Fibroblast of lung (primary cell): ENCODE measurements at regions not wholly inside any gene's neighbourhood (a gene's known extent, or its start where the extent isn't known, plus 50 kb on each side); places are given as distances from the start of the nearest gene placed in this dataset.

Experiments
- DNase-seq, 2 donors: peaks; one replicate each; pipeline versions ENCODE4 v3.0.0 to v3.0.0-alpha.2; 2010; ENCODE audit warnings: low read depth in 2 of 2
- H2AFZ ChIP-seq: 2 replicates; pipeline ENCODE4 v1.5.1; 2012; ENCODE audit warnings: low read length, control low read depth, inconsistent platforms
- H3K27ac ChIP-seq: 2 replicates; pipeline ENCODE4 v1.5.1; 2011; ENCODE audit warnings: low read length, control low read depth; ENCODE audit not compliant: insufficient read depth
- H3K27me3 ChIP-seq: 2 replicates; pipeline ENCODE4 v1.5.1; 2011; ENCODE audit warnings: mild to moderate bottlenecking, low read length; ENCODE audit not compliant: control insufficient read depth, insufficient read depth
- H3K36me3 ChIP-seq: 2 replicates; pipeline ENCODE4 v1.5.1; 2011; ENCODE audit warnings: low read length; ENCODE audit not compliant: control insufficient read depth, insufficient read depth
- H3K4me1 ChIP-seq: 2 replicates; pipeline ENCODE4 v1.5.1; 2011; ENCODE audit warnings: low read length; ENCODE audit not compliant: control insufficient read depth, insufficient read depth; ENCODE audit errors: extremely low read depth
- H3K4me2 ChIP-seq: 2 replicates; pipeline ENCODE4 v1.5.1; 2011; ENCODE audit warnings: low read length, control low read depth; ENCODE audit not compliant: insufficient read depth; ENCODE audit errors: extremely low read depth
- H3K4me3 ChIP-seq, 4 experiments: fragments of 200-600 bp in 1 of 4; sonication (generic) in 1 of 4; replicated peaks in 1 of 4; 2 replicates each; pipeline ENCODE4 v1.5.1; 2011 to 2016; ENCODE audit warnings: low read length in 4 of 4, low read depth in 3 of 4, mild to moderate bottlenecking in 3 of 4, control low read depth in 2 of 4, inconsistent platforms in 1 of 4, mixed read lengths in 1 of 4; ENCODE audit not compliant: insufficient read depth in 1 of 4; ENCODE audit errors: control extremely low read depth in 1 of 4
- H3K79me2 ChIP-seq: 2 replicates; pipeline ENCODE4 v1.5.1; 2012; ENCODE audit warnings: mild to moderate bottlenecking, low read length, inconsistent platforms; ENCODE audit not compliant: control insufficient read depth, insufficient read depth
- H3K9ac ChIP-seq: 2 replicates; pipeline ENCODE4 v1.5.1; 2011; ENCODE audit warnings: mild to moderate bottlenecking, low read length, control low read depth; ENCODE audit not compliant: insufficient read depth
- H3K9me3 ChIP-seq: 2 replicates; pipeline ENCODE4 v1.5.1; 2012; ENCODE audit warnings: low read depth, low read length; ENCODE audit not compliant: control insufficient read depth, insufficient read depth
- H4K20me1 ChIP-seq: 2 replicates; pipeline ENCODE4 v1.5.1; 2011; ENCODE audit warnings: low read length; ENCODE audit not compliant: control insufficient read depth, insufficient read depth; ENCODE audit errors: extremely low read depth
- CTCF ChIP-seq, 2 donors: IDR thresholded peaks in 1 of 2; conservative IDR thresholded peaks in 1 of 2; 1 replicate in 1 of 2; 2 replicates in 1 of 2; pipeline ENCODE4 v1.5.1; 2011 to 2012; ENCODE audit warnings: low read length in 2 of 2, control low read depth in 1 of 2, inconsistent platforms in 1 of 2, low read depth in 1 of 2, mild to moderate bottlenecking in 1 of 2
- EZH2 ChIP-seq: IDR thresholded peaks from 2 replicates; pipeline ENCODE4 v1.5.1; 2012; ENCODE audit warnings: low read length, control low read depth, mild to moderate bottlenecking; ENCODE audit errors: missing control alignments

GRCh38 chr9:121572581-121572980, 72.9 kb upstream of the GGTA1 start:
- no peak for DNase-seq
- H3K27me3 ChIP-seq = no peaks in the 10 kb centered on the region
- peaks cover 14% of the 10 kb centered on the region for H3K4me1 ChIP-seq
- H3K4me2 ChIP-seq = no peak overlapping the region
- H3K79me2 ChIP-seq = no peaks in the 10 kb centered on the region
- H3K9ac ChIP-seq = no peak overlapping the region
- no peak for TF ChIP-seq CTCF (conservative IDR thresholded peaks at IDR 0.05 in 1 of 2, IDR thresholded peaks at IDR 0.05 in 1 of 2; ENCODE audit: low read depth in 1 of 2, low read length in 2 of 2)
- no peak for TF ChIP-seq EZH2
- no peak overlapping the region for H2AFZ ChIP-seq
- no peaks in the 10 kb centered on the region for H3K36me3 ChIP-seq
- H3K9me3 ChIP-seq = no peaks in the 10 kb centered on the region
- H4K20me1 ChIP-seq = no peaks in the 10 kb centered on the region
- no peak overlapping the region for H3K4me3 ChIP-seq
- H3K27ac ChIP-seq = no peak overlapping the region

- no peaks in the 10 kb centered on the region for H3K27me3 ChIP-seq
- no peak for TF ChIP-seq EZH2
- no peak for TF ChIP-seq CTCF (conservative IDR thresholded peaks at IDR 0.05 in 1 of 2, IDR thresholded peaks at IDR 0.05 in 1 of 2; ENCODE audit: low read depth in 1 of 2, low read length in 2 of 2)
- no peaks in the 10 kb centered on the region for H3K79me2 ChIP-seq
- H4K20me1 ChIP-seq = no peaks in the 10 kb centered on the region
- H2AFZ ChIP-seq = no peak overlapping the region
- no peaks in the 10 kb centered on the region for H3K9me3 ChIP-seq
- no peak overlapping the region for H3K4me2 ChIP-seq
- H3K4me1 ChIP-seq = peaks cover 6% of the 10 kb centered on the region
- no peak overlapping the region for H3K4me3 ChIP-seq
- no peak overlapping the region for H3K27ac ChIP-seq
- H3K36me3 ChIP-seq = no peaks in the 10 kb centered on the region
- no peak for DNase-seq
- no peak overlapping the region for H3K9ac ChIP-seq
Measured at GRCh38 chr9:121573717-121574485, 74.3 kb upstream of the GGTA1 start.

DNA sequence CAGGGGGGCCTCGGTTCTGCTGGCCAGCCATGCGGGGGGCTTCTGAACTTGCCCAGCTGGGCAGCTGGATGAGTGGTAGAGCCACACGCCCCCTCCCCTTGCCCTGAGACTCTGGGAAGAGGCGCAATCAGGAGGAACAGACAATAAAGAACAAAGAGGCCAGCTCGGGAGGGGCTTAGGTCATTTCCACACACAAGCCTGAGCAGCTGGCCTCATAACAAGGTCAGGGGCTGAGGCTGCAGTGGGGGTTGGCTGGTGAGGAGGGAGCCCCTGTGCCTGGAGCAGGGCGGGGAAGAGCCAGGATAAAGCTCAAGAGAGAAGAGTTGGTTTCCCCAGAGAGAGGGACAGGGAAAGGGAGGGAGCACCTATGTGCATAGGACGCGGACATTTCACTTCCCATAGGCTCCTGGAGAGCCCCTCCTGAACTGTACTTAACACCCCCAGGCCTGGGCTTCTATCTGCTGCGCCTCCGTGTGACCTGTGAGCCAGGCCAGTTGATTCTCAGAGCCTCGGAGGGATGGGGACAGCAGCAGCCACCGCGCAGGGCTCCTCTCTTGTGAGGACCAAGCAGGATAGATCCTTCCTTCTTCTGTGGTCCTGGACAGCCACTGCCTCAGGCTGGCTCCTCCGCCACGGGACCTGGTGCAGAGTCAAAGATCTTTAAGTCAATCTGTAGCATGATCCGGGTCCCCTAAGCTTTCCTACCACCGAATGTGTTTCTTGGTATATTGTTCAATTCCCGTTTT, 75.3 kb upstream of the GGTA1 start:
- Histone ChIP-seq H3K27ac (no peak overlapping the region), H3K27me3 (no peaks in the 10 kb centered on the region), H3K9ac (no peak overlapping the region), H3K4me3 (no peak overlapping the region), H2AFZ (no peak overlapping the region), H3K9me3 (no peaks in the 10 kb centered on the region), H3K4me2 (no peak overlapping the region), H3K36me3 (no peaks in the 10 kb centered on the region), H3K4me1 (no peaks in the 10 kb centered on the region), H3K79me2 (no peaks in the 10 kb centered on the region), H4K20me1 (no peaks in the 10 kb centered on the region)
- no peak for DNase-seq
- TF ChIP-seq CTCF (conservative IDR thresholded peaks at IDR 0.05 in 1 of 2, IDR thresholded peaks at IDR 0.05 in 1 of 2; ENCODE audit: low read depth in 1 of 2, low read length in 2 of 2) = no peak
- no peak for TF ChIP-seq EZH2
